ENCODE measurements at regions not wholly inside any gene's neighbourhood (a gene's known extent, or its start where the extent isn't known, plus 50 kb on each side); places are given as distances from the start of the nearest gene placed in this dataset.

DNA sequence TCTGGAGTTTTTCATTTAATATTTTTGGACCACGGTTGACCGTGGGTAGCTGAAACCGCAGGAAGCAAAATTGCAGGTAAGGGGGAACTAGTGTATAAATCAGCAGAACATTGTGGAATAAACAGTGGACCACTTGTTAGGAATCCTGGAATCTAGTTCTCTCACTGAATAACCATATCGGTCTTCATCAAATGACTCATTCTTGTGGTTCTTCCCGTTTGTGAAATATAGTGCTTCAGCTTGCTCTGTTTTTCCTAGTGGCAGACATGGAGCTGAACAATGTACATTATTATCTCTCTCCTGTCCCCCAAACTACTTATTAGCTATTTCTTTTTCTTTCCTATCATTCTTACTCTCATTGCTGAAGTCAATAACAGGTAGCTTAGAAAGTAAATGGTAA lies 61.9 kb downstream of the HSPA13 start:
- Histone ChIP-seq H3K9me3 (ENCODE audit: insufficient read depth, low read depth, low read length) (no peaks in the 10 kb centered on the region), H3K4me1 (ENCODE audit: insufficient read depth, low read length) (no peaks in the 10 kb centered on the region), H3K4me3 (ENCODE audit: low read length) (no peak overlapping the region), H3K9ac (ENCODE audit: low read depth, low read length) (no peak overlapping the region), H3K27ac (ENCODE audit: low read length) (no peak overlapping the region), H3K36me3 (ENCODE audit: insufficient read depth, low read depth, low read length) (no peaks in the 10 kb centered on the region), H3K27me3 (ENCODE audit: insufficient read depth, low read length) (no peaks in the 10 kb centered on the region)

DNA sequence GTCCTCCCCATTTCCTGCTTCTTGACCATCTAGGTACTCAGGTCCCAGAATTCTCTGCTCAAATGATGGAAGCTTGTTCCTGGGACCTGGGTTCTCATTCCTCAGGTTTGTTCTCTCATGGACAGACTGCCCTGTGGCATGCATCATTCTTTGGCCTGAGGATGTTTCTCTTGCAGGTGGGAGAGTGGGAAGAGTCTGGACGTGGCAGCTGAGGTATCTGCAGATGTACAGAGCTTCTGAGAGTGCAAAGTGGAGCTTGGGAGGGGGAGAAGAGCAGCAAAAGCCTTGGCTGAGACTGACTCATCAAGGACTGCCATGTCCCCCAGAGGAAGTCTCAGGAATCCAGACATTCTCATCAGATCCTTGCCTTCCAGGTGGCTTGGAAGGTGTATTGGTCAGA lies 63.1 kb downstream of the HSPA13 start:
- Histone ChIP-seq H3K4me3 (ENCODE audit: low read length) (no peak overlapping the region), H3K4me1 (ENCODE audit: insufficient read depth, low read length) (no peaks in the 10 kb centered on the region), H3K9ac (ENCODE audit: low read depth, low read length) (no peak overlapping the region), H3K27me3 (ENCODE audit: insufficient read depth, low read length) (no peaks in the 10 kb centered on the region), H3K9me3 (ENCODE audit: insufficient read depth, low read depth, low read length) (no peaks in the 10 kb centered on the region), H3K36me3 (ENCODE audit: insufficient read depth, low read depth, low read length) (no peaks in the 10 kb centered on the region), H3K27ac (ENCODE audit: low read length) (no peak overlapping the region)

DNA sequence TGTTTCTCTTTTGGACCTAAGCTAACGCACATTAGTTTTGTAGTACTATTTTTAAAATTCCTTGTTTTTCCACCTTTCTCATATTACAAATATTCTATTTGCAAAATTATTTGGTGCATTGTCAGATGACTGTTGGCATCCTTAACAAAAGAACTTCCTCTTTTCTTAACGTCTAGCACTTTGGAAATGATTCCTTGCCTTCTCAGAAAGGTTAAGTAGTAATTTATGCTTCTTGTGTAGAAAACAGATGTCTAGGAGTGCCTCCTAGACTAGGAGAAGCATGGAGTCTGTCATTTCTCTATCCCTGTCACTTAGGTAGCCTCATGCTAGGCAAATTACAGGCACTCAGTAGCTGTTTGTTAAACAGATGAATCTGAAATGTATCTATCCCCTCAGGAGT lies 64.4 kb downstream of the HSPA13 start:
- no peaks in the 10 kb centered on the region for H3K36me3 ChIP-seq (ENCODE audit: insufficient read depth, low read depth, low read length)
- no peak overlapping the region for H3K9ac ChIP-seq (ENCODE audit: low read depth, low read length)
- H3K27me3 ChIP-seq (ENCODE audit: insufficient read depth, low read length): no peaks in the 10 kb centered on the region
- H3K4me3 ChIP-seq (ENCODE audit: low read length): no peak overlapping the region
- H3K4me1 ChIP-seq (ENCODE audit: insufficient read depth, low read length): no peaks in the 10 kb centered on the region
- H3K27ac ChIP-seq (ENCODE audit: low read length): no peak overlapping the region
- no peaks in the 10 kb centered on the region for H3K9me3 ChIP-seq (ENCODE audit: insufficient read depth, low read depth, low read length)

DNA sequence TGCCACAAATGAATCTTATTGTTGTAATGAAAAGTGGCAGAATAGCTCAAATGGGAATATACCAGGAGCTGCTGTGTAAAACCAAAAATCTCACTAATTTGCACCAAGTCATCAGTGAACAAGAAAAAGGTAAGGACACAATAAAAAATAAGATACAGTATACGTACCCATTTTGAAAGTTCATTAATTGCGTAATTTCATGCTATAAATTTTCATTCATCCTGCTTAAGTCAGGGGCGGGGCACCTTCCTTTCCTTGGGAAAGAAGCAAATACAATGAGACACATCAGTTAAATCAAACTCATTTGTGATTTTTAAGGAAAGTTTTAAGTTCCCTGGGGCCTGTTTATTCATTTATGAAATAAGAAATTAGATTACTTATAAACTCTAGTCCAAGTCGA lies 65.4 kb downstream of the HSPA13 start:
- H3K9me3 ChIP-seq (ENCODE audit: insufficient read depth, low read depth, low read length): no peaks in the 10 kb centered on the region
- H3K27me3 ChIP-seq (ENCODE audit: insufficient read depth, low read length): no peaks in the 10 kb centered on the region
- H3K27ac ChIP-seq (ENCODE audit: low read length): no peak overlapping the region
- no peaks in the 10 kb centered on the region for H3K36me3 ChIP-seq (ENCODE audit: insufficient read depth, low read depth, low read length)
- H3K4me3 ChIP-seq (ENCODE audit: low read length): no peak overlapping the region
- no peak overlapping the region for H3K9ac ChIP-seq (ENCODE audit: low read depth, low read length)
- no peaks in the 10 kb centered on the region for H3K4me1 ChIP-seq (ENCODE audit: insufficient read depth, low read length)

DNA sequence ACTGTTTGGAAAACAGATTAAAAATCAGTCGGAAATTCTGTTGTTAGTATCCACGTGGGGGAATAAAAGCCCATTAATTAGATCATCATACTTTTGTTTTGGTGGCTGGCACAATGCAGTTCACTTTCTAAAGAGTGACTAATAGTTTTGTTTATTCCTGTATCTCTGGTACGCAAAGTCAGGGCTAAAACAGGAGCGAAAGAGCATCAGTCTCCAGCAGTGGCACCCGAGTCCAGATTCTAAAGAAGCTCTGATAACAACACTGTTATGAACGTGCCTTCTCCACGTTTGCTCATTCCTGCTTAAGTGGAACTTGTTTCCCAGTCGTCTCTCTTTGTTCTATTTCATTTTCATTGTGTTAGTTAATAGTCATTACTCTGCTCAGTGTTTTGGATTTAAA lies 69.6 kb downstream of the HSPA13 start:
- Histone ChIP-seq H3K36me3 (ENCODE audit: insufficient read depth, low read depth, low read length) (no peaks in the 10 kb centered on the region), H3K4me3 (ENCODE audit: low read length) (no peak overlapping the region), H3K9me3 (ENCODE audit: insufficient read depth, low read depth, low read length) (no peaks in the 10 kb centered on the region), H3K4me1 (ENCODE audit: insufficient read depth, low read length) (no peaks in the 10 kb centered on the region; the same call in 1 of the 2 replicates), H3K27ac (ENCODE audit: low read length) (no peak overlapping the region), H3K9ac (ENCODE audit: low read depth, low read length) (no peak overlapping the region), H3K27me3 (ENCODE audit: insufficient read depth, low read length) (no peaks in the 10 kb centered on the region)

DNA sequence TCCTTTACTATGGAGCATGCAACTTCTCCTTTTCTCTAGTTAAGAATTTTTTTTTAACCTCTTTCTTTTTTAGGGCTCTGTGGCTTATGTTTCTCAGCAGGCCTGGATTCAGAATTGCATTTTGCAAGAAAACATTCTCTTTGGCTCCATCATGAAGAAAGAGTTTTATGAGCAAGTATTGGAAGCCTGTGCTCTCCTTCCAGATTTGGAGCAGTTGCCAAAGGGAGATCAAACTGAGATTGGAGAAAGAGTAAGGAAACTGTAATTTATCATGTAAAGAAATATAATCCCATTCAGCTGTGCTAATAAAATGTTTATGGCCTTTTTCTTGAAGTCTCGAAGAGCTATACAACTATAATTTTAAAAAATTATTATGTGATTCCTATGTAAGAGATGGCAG lies 70.1 kb downstream of the HSPA13 start:
- H3K9ac ChIP-seq (ENCODE audit: low read depth, low read length): no peak overlapping the region
- H3K27ac ChIP-seq (ENCODE audit: low read length): no peak overlapping the region
- no peaks in the 10 kb centered on the region for H3K9me3 ChIP-seq (ENCODE audit: insufficient read depth, low read depth, low read length)
- H3K27me3 ChIP-seq (ENCODE audit: insufficient read depth, low read length): no peaks in the 10 kb centered on the region
- H3K4me3 ChIP-seq (ENCODE audit: low read length): no peak overlapping the region
- no peaks in the 10 kb centered on the region; the same call in 1 of the 2 replicates for H3K4me1 ChIP-seq (ENCODE audit: insufficient read depth, low read length)
- H3K36me3 ChIP-seq (ENCODE audit: insufficient read depth, low read depth, low read length): no peaks in the 10 kb centered on the region

DNA sequence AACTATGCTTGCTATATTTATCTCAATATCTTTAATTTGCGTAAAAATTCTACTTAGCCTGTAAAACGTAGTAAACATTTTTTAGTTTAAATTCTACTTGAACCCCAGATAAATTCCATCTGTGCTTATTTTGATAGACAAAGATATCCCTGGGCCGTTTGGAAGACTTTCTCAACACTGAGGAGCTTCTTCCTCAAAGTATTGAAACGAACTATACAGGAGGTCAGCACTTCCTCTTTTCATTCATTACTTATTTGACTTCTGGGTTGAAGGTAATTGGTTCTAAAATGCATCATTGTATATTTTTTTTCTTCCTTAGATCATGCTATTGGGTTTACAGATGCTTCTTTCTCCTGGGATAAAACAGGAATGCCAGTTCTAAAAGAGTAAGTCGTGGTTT lies 74.7 kb downstream of the HSPA13 start:
- no peaks in the 10 kb centered on the region for H3K36me3 ChIP-seq (ENCODE audit: insufficient read depth, low read depth, low read length)
- no peak overlapping the region for H3K4me3 ChIP-seq (ENCODE audit: low read length)
- no peaks in the 10 kb centered on the region for H3K9me3 ChIP-seq (ENCODE audit: insufficient read depth, low read depth, low read length)
- no peaks in the 10 kb centered on the region for H3K27me3 ChIP-seq (ENCODE audit: insufficient read depth, low read length)
- no peak overlapping the region for H3K27ac ChIP-seq (ENCODE audit: low read length)
- H3K9ac ChIP-seq (ENCODE audit: low read depth, low read length): no peak overlapping the region
- no peaks in the 10 kb centered on the region; the same call in 1 of the 2 replicates for H3K4me1 ChIP-seq (ENCODE audit: insufficient read depth, low read length)

DNA sequence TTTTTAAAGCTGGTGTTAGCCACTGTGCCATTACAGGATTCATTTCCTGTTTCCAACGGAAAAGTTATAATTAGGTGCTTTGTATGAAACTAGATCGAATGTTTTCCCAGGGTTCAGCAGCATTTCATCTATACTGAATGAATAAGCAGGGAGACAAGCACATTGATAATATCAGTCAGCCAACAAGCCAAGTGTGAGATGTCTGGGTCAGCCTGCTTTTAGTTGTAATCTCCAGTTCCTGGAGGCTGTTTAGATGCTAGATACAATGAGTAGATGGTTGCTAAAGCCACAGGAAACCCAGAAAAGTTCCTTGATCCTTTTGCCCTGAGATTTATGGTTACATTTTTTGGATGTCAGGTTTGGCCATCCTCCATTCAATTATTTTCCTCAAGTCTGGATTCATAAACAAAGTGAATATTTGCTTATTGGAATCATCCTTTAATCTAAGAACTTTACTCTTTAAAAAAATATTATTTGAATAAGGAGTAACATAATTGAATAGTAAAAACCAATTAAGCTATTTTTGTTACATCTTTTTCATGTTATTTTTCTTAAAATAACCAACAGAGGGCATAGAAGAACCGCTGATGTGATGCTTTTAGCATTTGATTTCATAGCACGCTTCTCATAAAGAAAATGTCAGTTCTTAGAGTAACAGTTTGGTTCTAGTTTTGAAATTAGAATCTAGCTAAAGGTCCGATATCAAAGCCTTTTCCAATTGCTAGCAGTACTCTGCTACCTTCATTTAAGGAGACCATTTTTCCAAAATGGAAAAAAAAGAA lies 76.6 kb downstream of the HSPA13 start:
- H3K27ac ChIP-seq (ENCODE audit: low read length): no peak overlapping the region
- H3K4me3 ChIP-seq (ENCODE audit: low read length): no peak overlapping the region
- no peaks in the 10 kb centered on the region for H3K36me3 ChIP-seq (ENCODE audit: insufficient read depth, low read depth, low read length)
- no peaks in the 10 kb centered on the region for H3K9me3 ChIP-seq (ENCODE audit: insufficient read depth, low read depth, low read length)
- H3K9ac ChIP-seq (ENCODE audit: low read depth, low read length): no peak overlapping the region
- H3K4me1 ChIP-seq (ENCODE audit: insufficient read depth, low read length): no peaks in the 10 kb centered on the region; the same call in 1 of the 2 replicates
- no peaks in the 10 kb centered on the region for H3K27me3 ChIP-seq (ENCODE audit: insufficient read depth, low read length)

DNA sequence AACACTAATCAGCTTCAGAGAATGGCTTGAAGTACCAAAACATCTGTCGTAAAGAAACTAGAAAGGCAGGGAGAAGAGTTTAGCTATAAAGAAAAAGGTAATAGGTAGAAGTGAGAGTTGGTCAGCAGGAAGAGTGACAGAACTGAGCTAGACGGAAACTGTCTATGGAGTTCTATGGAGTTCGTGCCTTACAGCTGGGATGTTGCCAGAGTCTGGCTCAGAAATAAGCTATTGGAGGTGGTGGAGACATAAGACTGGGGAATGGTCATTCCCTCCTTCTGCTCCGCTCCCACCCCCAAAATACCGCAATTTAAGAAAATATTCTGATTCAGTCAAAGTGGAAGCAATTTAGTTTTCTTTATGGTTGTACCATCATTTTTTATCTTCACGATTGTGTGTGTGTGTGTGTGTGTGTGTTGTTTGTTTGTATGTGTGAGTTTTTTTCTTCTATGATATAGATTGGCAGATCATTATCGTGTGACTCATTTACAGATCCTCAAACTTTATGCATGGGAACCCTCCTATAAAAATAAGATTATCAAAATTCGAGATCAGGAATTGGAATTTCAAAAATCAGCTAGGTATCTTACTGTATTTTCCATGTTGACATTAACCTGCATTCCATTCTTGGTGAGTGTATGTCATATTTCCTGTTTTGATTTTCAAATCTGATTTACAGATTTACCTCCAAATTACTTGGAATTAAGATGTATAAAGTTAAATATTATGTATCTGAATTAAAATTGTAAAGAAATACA lies 79.0 kb downstream of the HSPA13 start:
- Histone ChIP-seq H3K4me1 (ENCODE audit: insufficient read depth, low read length) (no peaks in the 10 kb centered on the region; the same call in 1 of the 2 replicates), H3K4me3 (ENCODE audit: low read length) (no peak overlapping the region)

DNA sequence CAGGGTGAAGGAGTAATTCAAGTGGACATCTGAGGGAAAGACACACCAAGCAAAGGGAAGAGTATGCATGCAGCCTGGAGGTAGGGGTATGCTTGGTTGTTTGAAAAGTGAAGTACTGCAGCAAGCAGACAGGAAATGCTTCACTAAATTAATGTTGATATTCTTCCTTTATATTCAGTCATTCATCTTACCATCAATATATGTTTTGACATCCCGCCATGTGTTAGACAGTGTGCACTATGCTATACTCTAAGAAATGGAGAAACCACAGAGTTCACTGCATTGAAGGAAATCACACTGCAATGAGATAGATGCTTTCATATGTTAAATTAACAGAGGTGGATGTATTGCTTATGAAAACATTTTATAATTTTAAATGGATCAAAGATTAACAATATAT lies 82.9 kb downstream of the HSPA13 start:
- Histone ChIP-seq H3K27ac (ENCODE audit: low read length) (no peak overlapping the region), H3K9me3 (ENCODE audit: insufficient read depth, low read depth, low read length) (no peaks in the 10 kb centered on the region), H3K27me3 (ENCODE audit: insufficient read depth, low read length) (no peaks in the 10 kb centered on the region), H3K36me3 (ENCODE audit: insufficient read depth, low read depth, low read length) (no peaks in the 10 kb centered on the region), H3K9ac (ENCODE audit: low read depth, low read length) (no peak overlapping the region), H3K4me1 (ENCODE audit: insufficient read depth, low read length) (no peaks in the 10 kb centered on the region), H3K4me3 (ENCODE audit: low read length) (no peak overlapping the region)

More for the DNA sequence above, 79.0 kb downstream of the HSPA13 start:
- Histone ChIP-seq H3K27ac (ENCODE audit: low read length) (no peak overlapping the region), H3K27me3 (ENCODE audit: insufficient read depth, low read length) (no peaks in the 10 kb centered on the region), H3K9ac (ENCODE audit: low read depth, low read length) (no peak overlapping the region), H3K36me3 (ENCODE audit: insufficient read depth, low read depth, low read length) (no peaks in the 10 kb centered on the region), H3K9me3 (ENCODE audit: insufficient read depth, low read depth, low read length) (no peaks in the 10 kb centered on the region)

DNA sequence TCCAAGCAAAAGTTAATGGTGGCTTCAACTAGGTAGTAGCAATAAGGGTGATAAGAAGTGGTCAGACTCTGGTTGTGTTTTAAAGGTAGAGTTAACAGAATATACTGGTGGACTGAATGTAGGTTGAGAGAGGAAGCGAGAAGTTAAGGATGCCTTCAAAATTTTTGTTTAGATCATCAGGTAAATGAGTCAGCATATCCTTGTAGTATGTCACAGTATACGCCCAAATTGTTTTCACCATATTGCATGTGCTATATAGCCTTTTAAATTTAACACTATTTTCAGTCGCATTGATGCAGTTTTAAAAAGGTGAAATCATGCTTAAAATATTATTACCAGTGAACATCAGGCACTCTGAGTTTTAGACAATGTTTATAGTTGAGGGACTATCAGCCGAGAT lies 74.6 kb downstream of the RBM11 start:
- Histone ChIP-seq H3K9ac (ENCODE audit: low read depth, low read length) (no peak overlapping the region), H3K36me3 (ENCODE audit: insufficient read depth, low read depth, low read length) (no peaks in the 10 kb centered on the region), H3K4me1 (ENCODE audit: insufficient read depth, low read length) (no peaks in the 10 kb centered on the region), H3K27ac (ENCODE audit: low read length) (no peak overlapping the region), H3K27me3 (ENCODE audit: insufficient read depth, low read length) (no peaks in the 10 kb centered on the region), H3K4me3 (ENCODE audit: low read length) (no peak overlapping the region), H3K9me3 (ENCODE audit: insufficient read depth, low read depth, low read length) (no peaks in the 10 kb centered on the region)

DNA sequence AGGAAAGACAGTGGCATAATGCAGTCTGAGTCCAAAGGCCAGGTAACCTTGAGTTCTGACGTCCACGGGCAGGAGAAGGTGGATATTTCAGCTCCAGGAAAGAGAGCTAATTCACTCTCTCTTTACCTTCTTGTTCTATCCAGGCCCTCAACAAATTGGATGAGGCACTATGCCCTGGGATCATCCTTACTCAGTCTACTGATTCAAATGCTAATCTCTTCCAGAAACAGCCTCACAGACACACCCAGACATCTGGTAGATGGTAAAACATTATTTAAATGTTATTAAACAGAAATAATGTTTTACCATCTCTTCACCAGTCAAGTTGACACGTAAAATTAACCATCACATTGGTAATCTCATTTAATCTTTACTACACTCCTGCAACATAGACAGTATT lies 73.0 kb downstream of the RBM11 start:
- Histone ChIP-seq H3K9me3 (ENCODE audit: insufficient read depth, low read depth, low read length) (no peaks in the 10 kb centered on the region), H3K4me1 (ENCODE audit: insufficient read depth, low read length) (no peaks in the 10 kb centered on the region), H3K4me3 (ENCODE audit: low read length) (no peak overlapping the region), H3K9ac (ENCODE audit: low read depth, low read length) (no peak overlapping the region), H3K27ac (ENCODE audit: low read length) (no peak overlapping the region), H3K27me3 (ENCODE audit: insufficient read depth, low read length) (no peaks in the 10 kb centered on the region), H3K36me3 (ENCODE audit: insufficient read depth, low read depth, low read length) (no peaks in the 10 kb centered on the region)
